Endodermal cell (in vitro differentiated cells): ENCODE measurements at regions not wholly inside any gene's neighbourhood (a gene's known extent, or its start where the extent isn't known, plus 50 kb on each side); places are given as distances from the start of the nearest gene placed in this dataset.
"Not testable (repeated sequence)": the region's sequence is repeated elsewhere in the genome, so short reads cannot be mapped to it uniquely, and the experiment has no call there.

Experiments used
- DNase-seq: peaks from one replicate; pipeline ENCODE4 v3.0.0-alpha.2; 2017
- H3K27ac ChIP-seq: 2 replicates; pipeline ENCODE4 v1.5.1; 2013; ENCODE audit warnings: mild to moderate bottlenecking, low read depth, low read length, moderate library complexity
- H3K27me3 ChIP-seq: 2 replicates; pipeline ENCODE4 v1.6.1; 2013; ENCODE audit warnings: mild to moderate bottlenecking, low read length, moderate library complexity; ENCODE audit not compliant: insufficient read depth, control insufficient read depth, poor library complexity, severe bottlenecking
- H3K36me3 ChIP-seq: 2 replicates; pipeline ENCODE4 v1.7.0; 2013; ENCODE audit warnings: mild to moderate bottlenecking, low read length, moderate library complexity; ENCODE audit not compliant: control insufficient read depth, insufficient read depth
- H3K4me1 ChIP-seq: one replicate; pipeline ENCODE4 v1.7.0; 2013; ENCODE audit warnings: low read length; ENCODE audit not compliant: control insufficient read depth, insufficient read depth
- H3K4me3 ChIP-seq: 2 replicates; pipeline ENCODE4 v1.5.1; 2013; ENCODE audit warnings: mild to moderate bottlenecking, low read length, moderate library complexity
- H3K9ac ChIP-seq: 2 replicates; pipeline ENCODE4 v1.6.1; 2013; ENCODE audit warnings: mild to moderate bottlenecking, low read length, moderate library complexity; ENCODE audit not compliant: poor library complexity, severe bottlenecking; ENCODE audit errors: extremely low read depth
- H3K9me3 ChIP-seq: 2 replicates; pipeline ENCODE4 v1.6.1; 2013; ENCODE audit warnings: mild to moderate bottlenecking, low read length, moderate library complexity; ENCODE audit not compliant: control insufficient read depth
- H3K27ac Mint-ChIP-seq: 2 replicates; pipeline ENCODE4 v1.8.0; 2020; ENCODE audit warnings: mixed read lengths
- H3K27me3 Mint-ChIP-seq: 2 replicates; pipeline ENCODE4 v1.8.0; 2021; ENCODE audit warnings: mild to moderate bottlenecking, mixed read lengths; ENCODE audit not compliant: insufficient read depth
- H3K36me3 Mint-ChIP-seq: 2 replicates; pipeline ENCODE4 v1.8.0; 2020; ENCODE audit warnings: low read depth, mixed read lengths
- H3K4me1 Mint-ChIP-seq: 2 replicates; pipeline ENCODE4 v1.8.0; 2020; ENCODE audit warnings: mixed read lengths
- H3K4me3 Mint-ChIP-seq: 2 replicates; pipeline ENCODE4 v1.8.0; 2020; ENCODE audit warnings: mild to moderate bottlenecking, moderate library complexity, mixed read lengths
- H3K9me3 Mint-ChIP-seq: 2 replicates; pipeline ENCODE4 v1.8.0; 2020; ENCODE audit warnings: mild to moderate bottlenecking, mixed read lengths
- WGBS, 2 experiments: methylation state at CpG; one replicate each; pipeline versions ENCODE4 v1.1.5 to v1.1.7; 2013; ENCODE audit warnings: missing lambda C conversion rate in 2 of 2, mixed read lengths in 1 of 2; ENCODE audit not compliant: insufficient coverage in 1 of 2, insufficient read length in 1 of 2; 5-methylcytosine and 5-hydroxymethylcytosine counted together
- TF ChIP-seq, protein P1 (sequence below): fragments of 200-600 bp; sonication (generic); conservative IDR thresholded peaks from 2 replicates; pipeline ENCODE4 v1.5.0; 2021; ENCODE audit warnings: antibody characterized with exemption, mild to moderate bottlenecking

DNA sequence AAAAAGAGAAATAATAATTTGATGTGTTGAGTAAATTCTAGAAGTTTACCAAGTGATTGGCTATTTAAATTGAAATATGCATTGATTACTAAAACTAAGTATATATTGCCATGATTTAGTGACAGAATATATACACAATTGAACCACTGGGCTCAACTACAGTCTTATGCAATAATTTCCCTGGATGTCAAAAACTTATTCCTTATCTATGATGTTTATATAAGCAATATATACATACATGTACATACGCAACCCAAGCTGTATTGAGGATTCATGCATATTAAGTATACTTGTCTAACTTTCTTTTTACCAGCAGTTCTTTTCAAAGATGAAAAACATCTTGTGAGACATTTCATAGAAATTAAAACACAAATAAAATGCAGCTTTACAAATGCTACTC is 165.8 kb downstream of the ZIC4 start:
- Histone ChIP-seq H3K9me3 (no peaks in the 10 kb centered on the region), H3K36me3 (no peaks in the 10 kb centered on the region), H3K9ac (no peak overlapping the region), H3K27ac (no peak overlapping the region), H3K4me1 (no peaks in the 10 kb centered on the region), H3K4me3 (no peak overlapping the region), H3K27me3 (no peaks in the 10 kb centered on the region)
- Mint-ChIP-seq H3K27me3 (peaks cover 5% of the 10 kb centered on the region), H3K36me3 (no peaks in the 10 kb centered on the region), H3K9me3 (peaks cover 4% of the 10 kb centered on the region), H3K4me3 (no peak overlapping the region), H3K27ac (no peak overlapping the region), H3K4me1 (no peaks in the 10 kb centered on the region)
- no peak for DNase-seq
- TF ChIP-seq, protein P1, sequence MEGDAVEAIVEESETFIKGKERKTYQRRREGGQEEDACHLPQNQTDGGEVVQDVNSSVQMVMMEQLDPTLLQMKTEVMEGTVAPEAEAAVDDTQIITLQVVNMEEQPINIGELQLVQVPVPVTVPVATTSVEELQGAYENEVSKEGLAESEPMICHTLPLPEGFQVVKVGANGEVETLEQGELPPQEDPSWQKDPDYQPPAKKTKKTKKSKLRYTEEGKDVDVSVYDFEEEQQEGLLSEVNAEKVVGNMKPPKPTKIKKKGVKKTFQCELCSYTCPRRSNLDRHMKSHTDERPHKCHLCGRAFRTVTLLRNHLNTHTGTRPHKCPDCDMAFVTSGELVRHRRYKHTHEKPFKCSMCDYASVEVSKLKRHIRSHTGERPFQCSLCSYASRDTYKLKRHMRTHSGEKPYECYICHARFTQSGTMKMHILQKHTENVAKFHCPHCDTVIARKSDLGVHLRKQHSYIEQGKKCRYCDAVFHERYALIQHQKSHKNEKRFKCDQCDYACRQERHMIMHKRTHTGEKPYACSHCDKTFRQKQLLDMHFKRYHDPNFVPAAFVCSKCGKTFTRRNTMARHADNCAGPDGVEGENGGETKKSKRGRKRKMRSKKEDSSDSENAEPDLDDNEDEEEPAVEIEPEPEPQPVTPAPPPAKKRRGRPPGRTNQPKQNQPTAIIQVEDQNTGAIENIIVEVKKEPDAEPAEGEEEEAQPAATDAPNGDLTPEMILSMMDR, result no peak
- 92% methylated on average over 1 of the region's 1 CpG; no CpG with 5 or more reads in 1 of the 2 experiments for WGBS, 2 experiments

DNA sequence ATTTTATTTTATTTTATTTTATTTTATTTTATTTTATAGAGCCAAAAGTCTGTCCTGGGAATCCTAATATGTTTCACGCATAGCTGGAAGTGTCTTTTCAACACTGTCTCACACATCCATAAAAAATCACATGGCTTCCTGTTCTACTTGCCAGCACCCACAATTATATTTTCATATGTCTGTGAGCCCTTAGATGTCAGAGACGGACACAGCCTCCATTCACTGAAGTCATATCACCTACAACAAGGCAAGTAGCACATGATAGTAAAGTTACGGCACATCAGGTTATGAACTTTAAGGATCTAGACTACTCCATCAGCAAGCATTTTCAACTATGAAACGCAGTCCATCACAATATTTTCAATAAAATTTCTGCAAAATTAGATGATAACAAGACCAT is 168.4 kb downstream of the ZIC4 start:
- Histone ChIP-seq H3K4me3 (no peak overlapping the region), H3K36me3 (no peaks in the 10 kb centered on the region), H3K27ac (no peak overlapping the region), H3K4me1 (no peaks in the 10 kb centered on the region), H3K9ac (no peak overlapping the region), H3K27me3 (no peaks in the 10 kb centered on the region), H3K9me3 (no peaks in the 10 kb centered on the region)
- Mint-ChIP-seq H3K4me3 (no peak overlapping the region), H3K27me3 (no peaks in the 10 kb centered on the region), H3K9me3 (no peaks in the 10 kb centered on the region), H3K36me3 (no peaks in the 10 kb centered on the region), H3K4me1 (no peaks in the 10 kb centered on the region), H3K27ac (no peak overlapping the region)
- DNase-seq, result no peak
- 70 to 100% methylated on average over 1 to 4 of the region's 4 CpGs for WGBS, 2 experiments
- TF ChIP-seq, protein P1, result no peak

DNA sequence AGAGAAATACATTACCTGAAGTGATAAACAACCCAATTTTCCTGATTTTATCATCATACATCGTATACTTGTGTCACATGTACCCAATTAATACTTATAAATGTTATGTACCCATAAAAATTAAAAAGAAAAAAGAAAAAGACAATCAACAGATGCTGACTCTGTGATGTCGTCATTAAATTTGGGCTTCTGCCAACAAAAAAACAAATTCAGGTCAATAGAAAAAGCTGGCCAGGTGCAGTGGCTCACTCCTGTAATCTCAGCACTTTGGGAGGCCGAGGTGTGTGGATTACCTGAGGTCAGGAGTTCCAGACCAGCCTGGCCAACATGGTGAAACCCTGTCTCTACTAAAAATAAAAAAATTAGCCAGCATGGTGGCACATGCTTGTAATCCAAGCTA is 174.4 kb downstream of the ZIC4 start:
- H3K9ac ChIP-seq, H3K27ac Mint-ChIP-seq, H3K4me1 Mint-ChIP-seq, H3K4me3 Mint-ChIP-seq, H3K9me3 ChIP-seq, H3K27me3 Mint-ChIP-seq, H3K9me3 Mint-ChIP-seq, DNase-seq, H3K4me1 ChIP-seq, H3K36me3 Mint-ChIP-seq, H3K27me3 ChIP-seq, H3K4me3 ChIP-seq, H3K36me3 ChIP-seq, H3K27ac ChIP-seq: not testable (repeated sequence)
- 58 to 95% methylated on average over 2 to 3 of the region's 3 CpGs for WGBS, 2 experiments

DNA sequence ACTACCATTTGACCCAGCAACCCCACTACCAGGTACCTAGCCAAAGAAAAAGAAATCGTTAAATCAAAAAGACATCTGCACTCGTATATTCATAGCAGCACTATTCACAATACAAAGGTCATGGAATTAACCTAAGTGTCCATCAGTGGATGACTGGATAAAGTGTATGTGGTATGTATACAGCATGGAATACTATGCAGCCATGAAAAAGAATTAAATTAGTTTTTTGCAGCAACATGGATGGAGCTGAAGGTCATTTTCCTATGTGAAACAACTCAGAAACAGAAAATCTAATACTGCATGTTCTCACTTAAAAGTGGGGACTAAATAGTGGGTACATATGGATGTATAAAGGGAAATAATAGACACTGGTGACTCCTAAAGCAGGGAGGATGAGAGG is 175.2 kb downstream of the ZIC4 start:
- Mint-ChIP-seq H3K27me3 (no peaks in the 10 kb centered on the region), H3K4me1 (no peaks in the 10 kb centered on the region), H3K4me3 (no peak overlapping the region), H3K36me3 (no peaks in the 10 kb centered on the region), H3K27ac (no peak overlapping the region), H3K9me3 (peaks cover 4% of the 10 kb centered on the region)
- TF ChIP-seq, protein P1, result no peak
- H3K9me3 ChIP-seq, result no peaks in the 10 kb centered on the region
- H3K27me3 ChIP-seq, result no peaks in the 10 kb centered on the region
- no peak overlapping the region for H3K9ac ChIP-seq
- DNase-seq, result no peak
- no peaks in the 10 kb centered on the region for H3K36me3 ChIP-seq
- WGBS, 2 experiments, result 94 to 100% methylated on average over 1 to 2 of the region's 2 CpGs
- no peak overlapping the region for H3K27ac ChIP-seq
- no peaks in the 10 kb centered on the region for H3K4me1 ChIP-seq
- no peak overlapping the region for H3K4me3 ChIP-seq
